Smooth muscle cell (in vitro differentiated cells): ENCODE measurements at regions not wholly inside any gene's neighbourhood (a gene's known extent, or its start where the extent isn't known, plus 50 kb on each side); places are given as distances from the start of the nearest gene placed in this dataset.
A peak's percentile ranks its signal among the peaks of the same experiment; 100 is the strongest.

Source experiments
- DNase-seq: peaks from one replicate; lab custom pipeline; 2025; ENCODE audit not compliant: unreplicated experiment; lab: John Stamatoyannopoulos, UW
- H2AFZ ChIP-seq: fragments of 200-600 bp; sonication (generic); 2 replicates; pipeline ENCODE4 v1.6.0; 2016; ENCODE audit warnings: antibody characterized with exemption, low read depth, mild to moderate bottlenecking
- H3F3A ChIP-seq: fragments of 200-600 bp; sonication (generic); 2 replicates; pipeline ENCODE4 v1.6.0; 2017; ENCODE audit warnings: antibody characterized with exemption, low read depth
- H3K27ac ChIP-seq: fragments of 200-600 bp; sonication (generic); 2 replicates; pipeline ENCODE4 v1.5.1; 2016; ENCODE audit warnings: low read depth, mild to moderate bottlenecking
- H3K27me3 ChIP-seq: fragments of 200-600 bp; sonication (generic); 2 replicates; pipeline ENCODE4 v1.6.1; 2016; ENCODE audit warnings: low read depth, mild to moderate bottlenecking
- H3K36me3 ChIP-seq: fragments of 200-600 bp; sonication (generic); 2 replicates; pipeline ENCODE4 v1.5.1; 2016; ENCODE audit warnings: low read depth
- H3K4me1 ChIP-seq: fragments of 200-600 bp; sonication (generic); 2 replicates; pipeline ENCODE4 v1.5.1; 2016; ENCODE audit warnings: low read depth
- H3K4me2 ChIP-seq: fragments of 200-600 bp; sonication (generic); 2 replicates; pipeline ENCODE4 v1.6.0; 2016; ENCODE audit warnings: mild to moderate bottlenecking
- H3K4me3 ChIP-seq: fragments of 200-600 bp; sonication (generic); 2 replicates; pipeline ENCODE4 v1.5.1; 2016; ENCODE audit warnings: mild to moderate bottlenecking
- H3K79me2 ChIP-seq: fragments of 200-600 bp; sonication (generic); 2 replicates; pipeline ENCODE4 v1.6.0; 2016; ENCODE audit warnings: low read depth, mild to moderate bottlenecking
- H3K9ac ChIP-seq: fragments of 200-600 bp; sonication (generic); 2 replicates; pipeline ENCODE4 v1.6.0; 2016; ENCODE audit warnings: low read depth
- H3K9me3 ChIP-seq: fragments of 200-600 bp; sonication (generic); replicated peaks from 2 replicates; pipeline ENCODE4 v1.5.1; 2016; ENCODE audit warnings: low read depth
- H4K20me1 ChIP-seq: fragments of 200-600 bp; sonication (generic); 2 replicates; pipeline ENCODE4 v1.6.0; 2016; ENCODE audit warnings: low read depth
- CTCF ChIP-seq: fragments of 200-600 bp; sonication (generic); IDR thresholded peaks from 2 replicates; pipeline ENCODE4 v1.5.1; 2017; ENCODE audit warnings: borderline replicate concordance, mild to moderate bottlenecking, antibody characterized with exemption; ENCODE audit not compliant: insufficient read depth, poor library complexity, severe bottlenecking
- WGBS: methylation state at CpG from one replicate; pipeline ENCODE4 v1.1.7; 2016; ENCODE audit warnings: low lambda C conversion rate; 5-methylcytosine and 5-hydroxymethylcytosine counted together

- no peak for TF ChIP-seq CTCF
- DNase-seq: no peak
- H3K4me3 ChIP-seq: no peak overlapping the region
- H4K20me1 ChIP-seq: no peaks in the 10 kb centered on the region
- H3K9ac ChIP-seq: no peak overlapping the region
- no peaks in the 10 kb centered on the region for H3K27me3 ChIP-seq
- no peaks in the 10 kb centered on the region for H3K36me3 ChIP-seq
- H3K79me2 ChIP-seq: no peaks in the 10 kb centered on the region
- no peaks in the 10 kb centered on the region for H3F3A ChIP-seq
- WGBS: 92% methylated on average over 1 of the region's 1 CpG
- no peak overlapping the region for H3K4me2 ChIP-seq
- H3K27ac ChIP-seq: no peak overlapping the region
- no peaks in the 10 kb centered on the region for H3K4me1 ChIP-seq
- no peaks in the 10 kb centered on the region for H3K9me3 ChIP-seq
- peak overlapping the region; percentile 57 for H2AFZ ChIP-seq
Measured at GRCh38 chr2:188134241-188134640, 157.4 kb upstream of the GULP1 start.

- Histone ChIP-seq H3K9ac (no peak overlapping the region), H4K20me1 (no peaks in the 10 kb centered on the region), H3K27ac (no peak overlapping the region), H3K4me3 (no peak overlapping the region), H3K4me2 (no peak overlapping the region), H2AFZ (no peak overlapping the region), H3K4me1 (no peaks in the 10 kb centered on the region), H3K79me2 (no peaks in the 10 kb centered on the region), H3K27me3 (no peaks in the 10 kb centered on the region), H3K9me3 (no peaks in the 10 kb centered on the region), H3F3A (no peaks in the 10 kb centered on the region), H3K36me3 (no peaks in the 10 kb centered on the region)
- no peak for TF ChIP-seq CTCF
- DNase-seq: no peak
Measured at GRCh38 chr2:188138313-188138712, 153.4 kb upstream of the GULP1 start.

- no peaks in the 10 kb centered on the region for H3K9me3 ChIP-seq
- H4K20me1 ChIP-seq: no peaks in the 10 kb centered on the region
- no peaks in the 10 kb centered on the region for H3K36me3 ChIP-seq
- no peaks in the 10 kb centered on the region for H3K4me1 ChIP-seq
- no peak for TF ChIP-seq CTCF
- DNase-seq: no peak
- H2AFZ ChIP-seq: no peak overlapping the region
- no peak overlapping the region for H3K9ac ChIP-seq
- H3K27me3 ChIP-seq: no peaks in the 10 kb centered on the region
- no peaks in the 10 kb centered on the region for H3K79me2 ChIP-seq
- H3K4me3 ChIP-seq: no peak overlapping the region
- no peaks in the 10 kb centered on the region for H3F3A ChIP-seq
- H3K27ac ChIP-seq: peak overlapping the region; percentile 39
- H3K4me2 ChIP-seq: no peak overlapping the region
Measured at GRCh38 chr2:188142088-188142487, 149.6 kb upstream of the GULP1 start.

GRCh38 chr2:188142636-188143295, 148.9 kb upstream of the GULP1 start:
- DNase-seq: no peak
- H2AFZ ChIP-seq: peak overlapping the region; percentile 24

More at GRCh38 chr2:188142636-188143295, 148.9 kb upstream of the GULP1 start:
- Histone ChIP-seq H3K36me3 (no peaks in the 10 kb centered on the region), H3K27ac (peak overlapping the region; percentile 39), H3K4me1 (no peaks in the 10 kb centered on the region), H3K4me2 (peak overlapping the region; percentile 21), H3K27me3 (no peaks in the 10 kb centered on the region), H3K79me2 (no peaks in the 10 kb centered on the region), H4K20me1 (no peaks in the 10 kb centered on the region), H3K9me3 (no peaks in the 10 kb centered on the region), H3K9ac (no peak overlapping the region), H3K4me3 (no peak overlapping the region), H3F3A (no peaks in the 10 kb centered on the region)
- 51% methylated on average over 3 of the region's 3 CpGs for WGBS
- no peak for TF ChIP-seq CTCF
